GM21360 (cell line): ENCODE measurements at regions not wholly inside any gene's neighbourhood (a gene's known extent, or its start where the extent isn't known, plus 50 kb on each side); places are given as distances from the start of the nearest gene placed in this dataset.
"Not testable (repeated sequence)": the region's sequence is repeated elsewhere in the genome, so short reads cannot be mapped to it uniquely, and the experiment has no call there.

Source experiments
- ATAC-seq: cut with Tn5 transposase; IDR thresholded peaks from one replicate; pipeline ENCODE4 v1.9.1; 2021; ENCODE audit warnings: mild to moderate bottlenecking, moderate library complexity; ENCODE audit not compliant: unreplicated experiment

DNA sequence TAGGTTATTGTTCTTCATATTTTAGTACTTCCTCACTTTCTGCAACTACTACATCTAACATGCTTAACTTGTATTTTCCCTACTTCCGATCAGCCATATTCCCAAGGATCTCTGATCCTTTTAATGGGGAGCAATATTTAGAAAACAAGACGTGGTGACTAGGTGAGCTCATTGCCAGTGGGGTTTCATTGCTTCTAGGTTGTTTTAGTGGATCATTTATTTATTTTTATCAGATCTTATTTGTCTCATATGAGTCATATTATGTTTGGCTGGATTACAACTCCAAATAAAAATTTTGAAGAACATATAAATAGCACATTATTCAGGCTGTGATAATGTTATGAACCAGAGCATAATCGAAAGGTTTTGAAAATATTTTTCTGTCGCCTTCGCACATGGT, 480.9 kb upstream of the TMEFF2 start:
- ATAC-seq = no peak

DNA sequence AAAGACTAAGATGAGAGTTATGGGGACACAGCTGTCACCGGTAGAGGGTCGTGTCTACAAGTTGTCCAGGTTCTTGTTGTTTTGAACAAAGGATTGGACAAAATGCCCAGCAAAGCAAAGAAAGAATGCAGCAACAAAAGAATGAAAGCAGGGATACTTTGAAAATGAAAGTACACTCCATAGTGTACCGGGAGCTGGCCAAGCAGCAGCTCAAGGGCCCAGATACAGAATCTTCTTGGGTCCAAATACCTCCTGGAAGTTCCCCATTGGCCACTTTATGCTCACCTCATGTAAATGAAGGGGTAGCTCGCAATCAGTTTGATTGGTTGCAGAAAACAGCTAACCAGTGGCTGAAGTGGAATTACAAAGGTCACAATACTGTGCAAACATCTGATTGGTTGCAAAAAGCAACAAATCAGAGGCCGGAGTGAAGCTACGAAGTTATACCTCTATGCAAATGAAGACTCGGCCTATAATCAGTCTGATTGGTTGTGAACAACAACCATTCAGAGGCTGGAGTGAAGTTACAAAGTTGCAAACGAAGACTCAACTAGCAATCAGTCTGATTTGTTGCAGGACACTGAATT, 474.9 kb upstream of the TMEFF2 start:
- no peak for ATAC-seq

DNA sequence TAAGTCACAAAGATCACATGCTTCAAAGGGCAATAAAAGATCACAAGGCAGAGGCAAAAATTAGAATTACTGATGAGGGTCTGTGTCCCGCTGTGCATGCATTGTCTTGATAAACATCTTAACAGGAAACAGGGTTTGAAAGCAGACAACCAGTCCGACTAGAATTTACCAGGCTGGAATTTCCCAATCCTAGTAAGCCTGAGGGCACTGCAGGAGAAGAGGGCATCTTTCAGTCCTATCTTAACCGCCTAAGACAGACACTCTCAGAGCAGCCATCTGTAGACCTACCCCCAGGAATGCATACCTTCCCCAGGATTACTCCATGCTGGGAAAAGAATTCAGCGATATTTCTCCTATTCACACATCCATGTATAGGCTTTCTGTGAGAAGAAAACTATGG, 465.8 kb upstream of the TMEFF2 start:
- not testable (repeated sequence) for ATAC-seq

DNA sequence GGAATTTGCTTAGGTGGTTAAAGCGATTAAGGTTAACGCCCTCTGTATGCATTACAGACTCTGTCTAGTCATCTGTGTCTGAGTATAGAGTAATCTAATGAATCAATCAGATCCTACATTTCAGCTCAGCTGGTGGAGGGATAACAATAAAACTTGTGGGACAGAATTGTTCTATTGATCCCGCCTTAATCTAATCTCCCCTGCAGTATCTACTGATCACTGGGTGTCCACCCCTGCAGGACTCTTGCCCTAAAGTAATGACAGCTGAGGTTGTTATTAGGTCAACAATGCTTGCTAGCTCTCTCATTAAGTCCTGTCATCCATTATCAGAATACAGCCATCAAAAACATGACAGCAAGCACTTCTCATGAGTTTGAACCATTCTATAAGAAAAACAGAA, 462.6 kb upstream of the TMEFF2 start:
- no peak for ATAC-seq

DNA sequence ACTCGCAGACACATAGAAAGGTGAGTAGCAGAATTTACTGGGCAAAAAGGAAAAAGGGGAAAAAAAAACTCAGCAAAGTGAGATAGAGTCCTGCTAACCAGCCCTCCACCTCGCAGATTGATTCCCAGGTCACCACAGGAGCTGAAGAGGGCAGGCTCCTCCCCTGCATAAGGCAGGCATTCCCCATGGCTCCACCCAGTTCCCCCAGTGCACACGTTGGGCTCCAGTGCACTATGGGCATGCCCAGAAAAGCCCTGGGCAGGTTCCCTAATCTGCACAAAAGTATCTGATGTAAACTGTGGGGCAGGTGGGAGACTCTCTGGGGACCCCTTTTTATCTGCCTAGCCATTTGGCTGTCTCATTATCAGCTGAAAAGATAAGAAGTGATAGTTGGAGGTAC, 461.2 kb upstream of the TMEFF2 start:
- ATAC-seq = no peak

DNA sequence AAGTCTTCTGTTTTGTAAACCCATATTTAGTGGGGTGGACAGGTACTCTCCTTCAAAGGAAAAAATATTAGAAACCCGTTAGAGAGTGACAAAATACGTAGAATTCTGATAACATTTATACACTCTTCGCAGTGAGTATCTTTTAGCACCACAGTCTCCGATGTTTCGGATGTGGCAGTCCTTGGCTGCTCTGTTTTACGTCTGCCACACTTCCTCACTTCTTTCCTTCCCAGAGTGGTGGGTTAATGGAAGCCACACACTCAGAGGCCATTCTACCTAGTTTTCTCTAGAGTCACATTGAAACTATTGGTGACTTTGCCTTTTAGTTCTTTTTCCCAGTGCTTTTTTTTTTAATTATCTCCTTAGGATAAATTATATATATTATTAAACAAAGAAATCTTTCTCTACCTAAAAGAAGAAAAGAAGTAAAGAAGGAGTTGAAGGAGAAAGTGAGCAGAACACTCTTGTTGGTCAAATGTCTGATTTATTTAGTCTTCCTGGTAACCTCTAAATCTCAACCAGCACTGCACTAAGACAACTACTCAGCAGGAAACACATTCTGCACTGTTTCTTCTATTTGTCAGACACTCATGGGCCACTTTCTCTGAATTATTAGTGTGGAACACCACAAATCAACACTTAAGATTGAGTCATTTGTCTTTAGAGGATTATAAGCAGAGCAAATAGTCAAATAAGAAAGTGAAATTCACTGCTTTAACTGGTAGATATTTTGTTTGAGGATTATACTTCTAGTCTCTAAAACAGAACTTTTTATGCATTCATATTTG, 451.3 kb upstream of the TMEFF2 start:
- no peak for ATAC-seq

DNA sequence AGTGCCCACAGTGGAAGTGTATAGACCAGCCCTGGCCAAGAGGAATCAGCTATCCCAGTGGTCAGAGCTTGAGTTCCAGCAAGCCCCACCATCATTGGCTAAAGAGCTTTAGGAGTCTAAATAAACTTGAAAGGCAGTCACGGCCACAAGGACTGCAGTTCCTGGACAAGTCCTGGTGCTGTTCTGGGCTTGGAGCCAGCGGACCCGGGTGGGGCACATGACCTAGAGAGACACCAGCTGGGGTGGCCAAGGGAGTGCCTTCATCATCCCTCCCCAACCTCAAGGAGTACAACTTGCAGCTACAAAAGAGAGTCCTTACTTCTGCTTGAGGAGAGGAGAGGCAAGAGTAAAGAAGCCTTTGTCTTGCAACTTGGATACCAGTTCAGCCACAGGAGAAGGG, 439.8 kb upstream of the TMEFF2 start:
- ATAC-seq = no peak

DNA sequence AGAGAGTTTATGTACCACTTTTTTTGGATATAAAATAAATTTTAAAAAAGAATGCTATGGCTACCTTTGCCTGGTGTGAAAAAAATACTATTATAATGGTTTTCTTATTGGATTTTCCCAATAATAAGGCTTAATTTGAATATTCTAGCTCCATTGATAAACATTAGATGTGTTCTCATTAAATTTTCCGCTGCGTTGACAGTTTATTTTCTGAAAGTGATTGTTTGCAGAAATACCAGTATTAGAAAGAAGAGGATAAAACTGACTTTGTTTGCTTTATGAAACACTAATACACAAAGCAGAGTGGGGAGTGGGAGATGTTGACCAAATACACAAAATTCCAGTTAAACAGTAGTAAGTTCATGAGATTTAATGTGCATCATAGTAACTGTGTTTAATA, 433.3 kb upstream of the TMEFF2 start:
- no peak for ATAC-seq

DNA sequence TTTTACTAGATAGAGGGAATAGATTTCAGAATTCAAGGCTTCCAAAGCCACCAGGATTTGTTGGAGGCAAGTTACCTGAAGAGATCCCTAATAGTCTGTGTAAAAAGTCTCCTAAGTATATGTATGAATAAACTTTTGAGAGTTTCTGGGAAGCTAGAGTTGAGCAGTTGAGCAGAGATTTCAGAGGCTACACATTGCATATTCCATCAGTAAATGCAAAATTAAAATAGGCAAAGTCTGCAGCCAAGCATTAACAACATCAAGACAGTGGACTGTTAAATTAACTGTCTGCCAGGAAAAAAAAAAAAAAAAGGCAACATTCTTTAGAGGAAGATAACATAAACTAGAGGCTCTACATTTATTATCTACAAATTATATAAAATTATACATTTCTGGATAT, 420.4 kb upstream of the TMEFF2 start:
- ATAC-seq = no peak

DNA sequence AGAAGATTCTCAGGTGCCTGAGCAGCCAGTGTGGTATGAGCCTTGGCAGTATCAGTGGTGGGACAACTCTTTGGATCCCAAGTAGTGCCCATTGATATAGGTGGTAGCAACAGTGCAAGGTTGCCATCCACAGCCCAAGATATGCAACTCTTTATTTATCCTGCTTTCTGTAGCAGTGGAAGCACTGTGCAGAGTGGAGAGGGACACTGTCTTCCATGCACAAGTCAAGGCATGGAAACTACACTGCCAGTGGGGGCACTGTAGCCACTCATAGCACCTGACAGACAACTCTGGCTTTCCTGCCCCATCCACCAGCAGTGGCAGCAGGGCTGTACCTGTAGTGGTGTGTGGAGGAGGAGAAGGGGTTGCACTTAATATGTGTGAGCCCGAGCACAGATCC, 409.6 kb upstream of the TMEFF2 start:
- no peak for ATAC-seq

DNA sequence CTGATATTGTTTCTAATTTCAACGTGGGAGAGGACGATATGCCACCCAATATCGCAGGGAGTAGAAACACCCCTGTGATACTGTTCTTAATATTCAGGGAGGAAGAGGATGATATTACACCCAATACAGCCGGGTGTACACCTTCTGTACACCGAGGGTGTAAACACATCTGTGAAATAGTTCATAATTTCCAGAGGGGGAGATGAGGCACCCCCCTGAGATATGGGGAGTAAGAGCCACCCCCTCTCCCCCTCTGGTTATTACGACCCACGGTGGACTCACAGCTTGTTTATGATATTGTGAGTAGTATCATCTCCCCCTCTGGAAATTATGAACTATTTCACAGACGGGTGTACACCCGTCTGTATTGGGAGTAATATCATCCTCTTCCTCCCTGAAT, 403.9 kb upstream of the TMEFF2 start:
- ATAC-seq = not testable (repeated sequence)

DNA sequence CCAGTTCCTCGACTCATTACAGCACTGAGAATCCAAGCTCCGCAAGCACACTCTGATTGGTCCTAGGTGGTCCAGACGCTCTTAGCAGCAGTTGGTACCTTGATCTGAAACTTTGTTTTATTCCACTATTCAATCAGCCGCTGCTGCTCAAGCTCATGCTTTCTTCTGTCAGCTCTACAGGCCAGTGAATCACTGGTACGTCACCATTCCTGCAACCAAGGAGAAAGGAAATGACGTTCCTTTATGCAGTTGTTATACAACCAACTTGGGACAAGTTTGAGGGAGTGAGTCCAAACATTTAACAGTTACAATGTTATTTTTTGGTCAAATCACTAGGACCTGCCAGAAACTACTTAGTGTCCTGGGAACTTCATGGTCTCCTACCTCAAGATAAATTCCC, 398.8 kb upstream of the TMEFF2 start:
- ATAC-seq = no peak

DNA sequence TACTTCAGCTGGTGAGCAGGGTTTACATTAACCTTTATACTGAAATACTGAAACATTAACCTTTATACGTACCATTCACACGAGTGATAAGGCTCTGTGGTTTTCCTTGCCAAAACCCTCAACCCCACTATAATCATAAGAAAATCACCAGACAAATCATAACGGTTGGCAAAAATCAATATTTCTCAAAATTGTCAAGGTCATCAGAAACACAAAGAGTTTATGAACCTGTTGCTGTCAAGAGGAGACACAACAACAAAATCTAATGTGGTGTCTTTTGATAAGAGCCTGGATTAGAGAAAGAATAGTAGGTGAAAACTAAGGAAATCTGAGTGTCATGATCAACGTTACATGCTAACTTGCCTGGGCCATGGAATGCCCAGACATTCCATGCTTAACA, 396.9 kb upstream of the TMEFF2 start:
- ATAC-seq = no peak

DNA sequence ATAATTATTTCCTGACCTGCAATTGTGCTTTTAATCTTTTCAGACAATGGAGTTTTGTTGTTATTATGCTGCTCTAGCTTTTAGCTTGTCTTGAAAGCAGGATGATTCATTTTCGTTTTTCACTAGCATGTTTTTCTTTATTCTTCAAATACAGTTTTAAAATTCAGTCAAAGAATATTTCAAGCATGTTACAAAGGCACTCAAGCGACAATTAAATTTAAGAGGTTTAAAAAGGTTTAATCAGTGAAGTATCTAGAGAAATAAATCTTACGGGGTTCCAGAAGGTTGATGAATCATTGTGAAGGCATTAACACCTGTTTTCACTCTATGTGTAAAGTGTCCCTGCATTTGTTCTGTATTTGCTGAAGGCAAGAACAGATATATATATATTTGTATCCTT, 390.7 kb upstream of the TMEFF2 start:
- ATAC-seq = no peak

DNA sequence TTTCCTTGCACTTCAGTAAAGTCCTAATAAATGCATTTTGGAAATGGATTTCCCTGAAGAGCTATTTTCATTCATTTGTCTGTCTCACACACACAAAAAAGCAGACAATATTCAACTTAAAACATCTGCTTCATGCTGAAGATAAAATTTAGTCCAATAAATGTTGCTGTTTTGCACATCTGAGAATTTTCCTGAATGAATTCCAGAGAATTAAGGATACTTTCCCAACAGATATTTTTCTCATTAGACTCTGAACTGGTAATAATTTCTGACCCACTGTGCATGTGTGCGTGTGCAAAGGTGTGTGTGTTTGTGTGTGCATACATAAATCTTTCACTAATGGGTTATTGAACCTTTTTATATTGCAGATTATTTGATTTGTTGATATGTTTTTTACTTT, 390.2 kb upstream of the TMEFF2 start:
- ATAC-seq = no peak

DNA sequence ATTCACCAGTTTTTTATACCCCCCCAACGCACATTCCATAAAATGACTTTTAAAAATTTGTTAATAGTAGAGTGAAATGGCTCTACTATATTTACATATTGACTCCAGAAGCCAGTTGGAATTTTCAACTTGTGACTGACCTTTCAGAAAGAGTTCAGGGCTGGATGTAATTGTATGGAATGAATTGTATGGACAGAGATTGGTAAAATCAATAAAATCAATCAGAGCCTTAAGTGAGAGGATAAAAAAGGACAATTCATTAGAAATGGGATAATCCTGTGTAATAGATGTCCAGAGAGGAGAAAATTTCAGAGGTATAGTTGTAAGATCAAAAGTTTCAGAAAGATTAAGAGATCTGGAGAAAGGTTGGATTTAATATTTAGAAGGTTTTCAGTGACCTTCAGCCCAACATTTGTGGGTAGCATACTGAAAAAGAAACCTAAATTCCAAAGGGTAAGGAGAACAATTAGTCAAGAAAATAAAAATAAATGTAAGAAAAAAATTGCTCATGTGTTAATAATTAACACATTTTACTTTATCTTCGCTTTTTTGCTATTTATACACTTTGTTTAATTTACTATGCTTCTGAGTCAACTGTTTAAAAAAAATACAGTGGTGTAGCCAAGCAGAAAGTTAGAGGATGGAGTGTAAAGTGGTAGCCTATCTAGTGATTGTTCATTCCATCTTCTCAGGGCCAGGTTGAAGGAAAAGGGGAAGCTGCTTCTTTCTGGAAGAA, 385.4 kb upstream of the TMEFF2 start:
- ATAC-seq = no peak

DNA sequence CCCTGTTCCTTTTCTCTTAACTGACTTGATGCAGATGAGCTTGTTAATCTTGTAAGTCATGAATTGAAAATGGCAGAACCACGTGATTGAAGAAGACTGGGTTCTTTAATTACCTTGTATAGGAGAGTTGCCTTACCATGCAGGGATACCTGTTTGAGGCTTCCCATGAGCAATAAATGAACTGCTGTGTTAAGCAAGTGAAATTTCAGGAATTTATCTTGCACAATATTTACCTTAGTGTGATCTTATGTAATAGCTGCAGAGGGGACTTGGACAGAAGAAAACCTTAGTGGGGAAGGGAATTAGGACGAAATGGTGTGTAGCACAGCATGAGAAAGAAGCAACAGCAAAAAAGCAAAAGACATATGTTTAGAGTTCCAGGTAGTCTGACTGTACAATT, 384.0 kb upstream of the TMEFF2 start:
- no peak for ATAC-seq

DNA sequence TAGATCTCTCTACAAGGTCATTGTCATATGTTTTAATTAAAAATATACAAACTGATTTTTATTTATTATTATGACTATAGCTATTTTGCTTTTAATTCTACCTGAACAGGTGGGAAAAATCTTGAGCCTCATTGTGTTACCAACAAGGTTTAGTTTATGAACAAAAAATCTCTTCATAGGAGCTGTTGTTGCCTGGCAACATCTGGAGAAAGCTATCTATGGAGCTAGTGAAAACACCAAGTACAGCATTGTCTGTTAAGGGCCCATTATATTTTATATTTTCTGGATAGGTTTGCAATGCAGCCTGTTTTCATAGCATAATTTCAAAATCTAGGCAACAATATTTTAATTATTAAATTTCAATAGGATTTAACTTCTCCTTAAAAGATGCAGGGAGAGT, 383.0 kb upstream of the TMEFF2 start:
- ATAC-seq = no peak

DNA sequence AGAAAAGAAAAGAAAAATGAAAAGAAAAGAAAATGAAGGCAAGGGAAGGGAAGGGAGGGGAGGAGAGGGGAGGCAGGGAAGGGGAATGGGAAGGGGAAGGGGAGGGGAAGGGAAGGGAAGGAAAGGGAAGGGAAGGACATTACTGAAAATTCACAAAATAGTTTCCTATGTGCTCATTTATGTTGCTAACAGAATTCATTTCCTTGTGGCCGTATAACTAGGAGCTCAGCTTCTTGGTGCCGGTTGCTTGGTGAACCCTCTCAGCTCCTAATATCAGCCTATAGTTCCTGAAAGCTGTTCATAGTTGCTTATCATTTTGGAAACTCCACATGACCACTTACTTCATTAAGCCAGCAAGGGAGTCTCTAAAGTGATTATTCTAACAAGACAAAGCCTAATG, 379.8 kb upstream of the TMEFF2 start:
- no peak for ATAC-seq

DNA sequence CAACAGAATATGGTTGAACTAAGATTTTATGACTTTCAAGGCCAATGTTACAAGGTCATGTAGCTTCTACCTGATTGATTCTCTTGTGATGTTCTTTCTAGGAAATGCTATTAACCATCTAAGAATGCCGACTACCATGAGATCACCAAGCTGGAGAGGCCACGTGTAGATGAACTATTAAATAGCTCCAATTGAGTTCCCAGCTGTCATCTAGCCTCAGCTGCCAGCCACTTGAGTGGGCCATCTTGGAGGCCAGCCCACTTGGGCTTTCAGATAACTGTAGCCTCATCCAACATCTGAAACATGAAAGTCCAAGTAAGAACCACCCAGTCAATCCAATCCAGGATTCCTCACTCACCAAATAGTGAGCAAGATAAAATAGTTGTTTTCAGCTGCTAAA, 376.9 kb upstream of the TMEFF2 start:
- no peak for ATAC-seq

DNA sequence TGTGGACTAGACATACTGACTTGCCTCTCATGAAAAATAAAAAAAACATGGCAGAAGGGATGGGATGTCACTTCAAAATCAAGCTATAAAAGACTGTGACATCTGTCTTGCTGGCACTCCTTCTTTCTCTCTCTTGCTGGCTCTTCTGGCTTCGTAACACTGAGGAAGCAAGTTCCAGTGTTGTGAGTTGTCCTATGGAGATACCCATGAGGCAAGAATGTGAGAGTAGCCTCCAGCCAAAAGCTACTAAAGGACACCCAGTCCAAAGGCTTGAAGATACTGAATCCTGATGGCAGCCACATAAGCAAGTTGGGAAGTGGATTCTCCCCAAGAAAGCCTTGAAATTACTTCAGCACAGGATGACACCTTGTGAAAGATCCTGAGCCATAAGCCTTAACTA, 376.1 kb upstream of the TMEFF2 start:
- ATAC-seq = no peak

DNA sequence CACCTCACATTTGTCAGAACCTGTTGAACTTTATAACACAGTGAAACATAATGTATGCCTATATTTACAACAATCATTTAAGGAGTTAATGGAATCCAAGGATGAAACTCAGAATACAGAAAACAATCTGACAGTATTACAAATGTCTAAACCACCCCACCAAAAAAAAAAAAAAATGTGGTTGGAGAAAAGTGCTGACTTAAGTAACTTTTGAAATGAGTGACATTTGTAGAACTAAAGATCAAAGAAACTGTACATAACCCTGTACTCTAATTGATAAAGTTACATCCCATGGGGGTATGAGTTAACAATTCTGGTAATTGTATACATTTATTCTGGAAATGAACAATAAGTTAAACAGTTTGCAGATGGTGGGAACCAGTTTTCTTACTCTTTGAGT, 372.1 kb upstream of the TMEFF2 start:
- no peak for ATAC-seq
